ENCODE measurements at regions not wholly inside any gene's neighbourhood (a gene's known extent, or its start where the extent isn't known, plus 50 kb on each side); places are given as distances from the start of the nearest gene placed in this dataset.
"Not testable (repeated sequence)": the region's sequence is repeated elsewhere in the genome, so short reads cannot be mapped to it uniquely, and the experiment has no call there.

DNA sequence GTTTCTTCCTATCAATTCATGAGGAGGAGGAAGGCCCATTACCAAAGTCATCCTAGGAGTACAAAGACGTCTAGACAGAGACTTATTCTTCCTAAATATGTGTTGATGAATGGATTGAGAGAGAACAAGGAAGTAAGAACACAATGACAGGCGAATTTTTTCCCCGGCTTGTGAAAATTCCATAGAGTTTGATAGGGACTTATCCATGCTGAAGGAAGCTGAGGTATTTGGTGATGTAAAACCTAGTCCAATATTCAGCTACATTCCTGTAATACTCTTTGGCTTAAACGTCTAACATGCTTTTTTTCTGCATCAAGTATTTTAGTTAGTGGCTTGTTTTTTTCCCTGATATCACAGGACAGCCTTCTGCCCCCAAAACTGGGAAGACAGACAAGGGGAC, 121.9 kb upstream of the MYT1L start:
- TF ChIP-seq ZFP3 (CRISPR knock-in tag; IDR thresholded peaks at IDR 0.05) (no peak), CSDC2 (CRISPR knock-in tag; IDR thresholded peaks at IDR 0.05) (no peak)
- ATAC-seq: no peak

DNA sequence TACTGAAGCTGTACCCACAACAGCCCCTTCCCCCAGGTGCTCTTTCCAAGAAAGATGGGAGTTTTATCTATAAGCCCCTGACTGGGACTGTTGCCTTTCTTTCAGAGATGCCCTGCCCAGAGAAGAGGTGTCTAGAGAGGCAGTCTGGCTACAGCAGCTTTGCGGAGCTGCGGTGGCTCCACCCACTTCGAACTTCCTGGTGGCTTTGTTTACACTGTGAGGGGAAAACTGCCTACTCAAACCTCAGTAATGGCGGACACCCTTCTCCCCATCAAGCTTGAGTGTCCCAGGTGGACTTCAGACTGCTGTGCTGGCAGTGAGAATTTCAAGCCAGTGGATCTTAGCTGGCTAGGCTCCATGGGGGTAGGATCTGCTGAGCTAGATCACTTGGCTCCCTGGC, 120.2 kb upstream of the MYT1L start:
- not testable (repeated sequence) for ATAC-seq

GRCh38 chr2:2448178-2448577, 117.1 kb upstream of the MYT1L start:
- TF ChIP-seq POU6F1 (CRISPR knock-in tag; IDR thresholded peaks at IDR 0.05; ENCODE audit: borderline replicate concordance, low read depth): no peak
- no peak for TF ChIP-seq ISL1 (CRISPR knock-in tag; IDR thresholded peaks at IDR 0.05)
- TF ChIP-seq ESRRG (CRISPR knock-in tag; IDR thresholded peaks at IDR 0.05): no peak
- TF ChIP-seq, protein P1, sequence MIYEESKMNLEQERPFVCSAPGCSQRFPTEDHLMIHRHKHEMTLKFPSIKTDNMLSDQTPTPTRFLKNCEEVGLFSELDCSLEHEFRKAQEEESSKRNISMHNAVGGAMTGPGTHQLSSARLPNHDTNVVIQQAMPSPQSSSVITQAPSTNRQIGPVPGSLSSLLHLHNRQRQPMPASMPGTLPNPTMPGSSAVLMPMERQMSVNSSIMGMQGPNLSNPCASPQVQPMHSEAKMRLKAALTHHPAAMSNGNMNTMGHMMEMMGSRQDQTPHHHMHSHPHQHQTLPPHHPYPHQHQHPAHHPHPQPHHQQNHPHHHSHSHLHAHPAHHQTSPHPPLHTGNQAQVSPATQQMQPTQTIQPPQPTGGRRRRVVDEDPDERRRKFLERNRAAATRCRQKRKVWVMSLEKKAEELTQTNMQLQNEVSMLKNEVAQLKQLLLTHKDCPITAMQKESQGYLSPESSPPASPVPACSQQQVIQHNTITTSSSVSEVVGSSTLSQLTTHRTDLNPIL (CRISPR knock-in tag; IDR thresholded peaks at IDR 0.05; ENCODE audit: low read depth): no peak
- TF ChIP-seq ZNF70 (CRISPR knock-in tag; IDR thresholded peaks at IDR 0.05): no peak
- TF ChIP-seq PATZ1 (CRISPR knock-in tag; IDR thresholded peaks at IDR 0.05; ENCODE audit: borderline replicate concordance): no peak
- no peak for TF ChIP-seq GLIS3 (CRISPR knock-in tag; IDR thresholded peaks at IDR 0.05)
- TF ChIP-seq ZC3H10 (CRISPR knock-in tag; IDR thresholded peaks at IDR 0.05): no peak
- TF ChIP-seq SNAI2 (CRISPR knock-in tag; IDR thresholded peaks at IDR 0.05): no peak
- no peak for TF ChIP-seq ZNF8 (CRISPR knock-in tag; IDR thresholded peaks at IDR 0.05)
- TF ChIP-seq CSRNP3 (CRISPR knock-in tag; IDR thresholded peaks at IDR 0.05): no peak
- no peak for TF ChIP-seq TOX (CRISPR knock-in tag; IDR thresholded peaks at IDR 0.05; ENCODE audit: borderline replicate concordance)

DNA sequence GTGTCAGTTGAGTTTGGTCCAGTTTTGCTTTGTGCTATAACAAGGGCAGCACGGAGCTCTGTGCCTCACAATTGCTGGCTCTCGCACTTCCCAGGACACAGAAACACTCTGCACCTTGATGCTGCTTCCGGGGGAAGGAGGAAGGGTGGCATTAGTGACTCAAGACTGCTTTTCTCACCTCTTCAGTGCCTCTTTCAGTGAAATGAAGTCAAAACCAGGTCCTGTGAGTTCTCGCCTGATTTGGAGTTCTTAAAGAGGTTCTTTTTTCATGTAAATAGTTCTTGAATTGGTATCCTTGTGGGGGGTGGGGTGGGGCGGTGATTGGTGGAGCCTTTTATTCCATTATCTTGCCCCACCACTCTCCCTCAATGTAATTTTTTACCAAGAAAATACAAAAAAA, 91.5 kb upstream of the MYT1L start:
- ATAC-seq: no peak
- TF ChIP-seq ISL1 (CRISPR knock-in tag; IDR thresholded peaks at IDR 0.05): no peak
- no peak for TF ChIP-seq CSRNP3 (CRISPR knock-in tag; IDR thresholded peaks at IDR 0.05)
- no peak for TF ChIP-seq PATZ1 (CRISPR knock-in tag; IDR thresholded peaks at IDR 0.05; ENCODE audit: borderline replicate concordance)
- TF ChIP-seq ESRRG (CRISPR knock-in tag; IDR thresholded peaks at IDR 0.05): no peak
- no peak for TF ChIP-seq ZFP30 (CRISPR knock-in tag; IDR thresholded peaks at IDR 0.05)
- TF ChIP-seq, protein P1 (CRISPR knock-in tag; IDR thresholded peaks at IDR 0.05; ENCODE audit: low read depth): no peak
- TF ChIP-seq ZNF70 (CRISPR knock-in tag; IDR thresholded peaks at IDR 0.05): no peak
- no peak for TF ChIP-seq CSDC2 (CRISPR knock-in tag; IDR thresholded peaks at IDR 0.05)
- no peak for TF ChIP-seq TOX (CRISPR knock-in tag; IDR thresholded peaks at IDR 0.05; ENCODE audit: borderline replicate concordance)
- TF ChIP-seq, protein P2, sequence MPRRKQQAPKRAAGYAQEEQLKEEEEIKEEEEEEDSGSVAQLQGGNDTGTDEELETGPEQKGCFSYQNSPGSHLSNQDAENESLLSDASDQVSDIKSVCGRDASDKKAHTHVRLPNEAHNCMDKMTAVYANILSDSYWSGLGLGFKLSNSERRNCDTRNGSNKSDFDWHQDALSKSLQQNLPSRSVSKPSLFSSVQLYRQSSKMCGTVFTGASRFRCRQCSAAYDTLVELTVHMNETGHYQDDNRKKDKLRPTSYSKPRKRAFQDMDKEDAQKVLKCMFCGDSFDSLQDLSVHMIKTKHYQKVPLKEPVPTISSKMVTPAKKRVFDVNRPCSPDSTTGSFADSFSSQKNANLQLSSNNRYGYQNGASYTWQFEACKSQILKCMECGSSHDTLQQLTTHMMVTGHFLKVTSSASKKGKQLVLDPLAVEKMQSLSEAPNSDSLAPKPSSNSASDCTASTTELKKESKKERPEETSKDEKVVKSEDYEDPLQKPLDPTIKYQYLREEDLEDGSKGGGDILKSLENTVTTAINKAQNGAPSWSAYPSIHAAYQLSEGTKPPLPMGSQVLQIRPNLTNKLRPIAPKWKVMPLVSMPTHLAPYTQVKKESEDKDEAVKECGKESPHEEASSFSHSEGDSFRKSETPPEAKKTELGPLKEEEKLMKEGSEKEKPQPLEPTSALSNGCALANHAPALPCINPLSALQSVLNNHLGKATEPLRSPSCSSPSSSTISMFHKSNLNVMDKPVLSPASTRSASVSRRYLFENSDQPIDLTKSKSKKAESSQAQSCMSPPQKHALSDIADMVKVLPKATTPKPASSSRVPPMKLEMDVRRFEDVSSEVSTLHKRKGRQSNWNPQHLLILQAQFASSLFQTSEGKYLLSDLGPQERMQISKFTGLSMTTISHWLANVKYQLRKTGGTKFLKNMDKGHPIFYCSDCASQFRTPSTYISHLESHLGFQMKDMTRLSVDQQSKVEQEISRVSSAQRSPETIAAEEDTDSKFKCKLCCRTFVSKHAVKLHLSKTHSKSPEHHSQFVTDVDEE (CRISPR knock-in tag; IDR thresholded peaks at IDR 0.05): no peak
- TF ChIP-seq ARNTL (CRISPR knock-in tag; IDR thresholded peaks at IDR 0.05; ENCODE audit: borderline replicate concordance, low read depth): no peak
- no peak for TF ChIP-seq GLIS3 (CRISPR knock-in tag; IDR thresholded peaks at IDR 0.05)
- TF ChIP-seq OSR1 (CRISPR knock-in tag; IDR thresholded peaks at IDR 0.05): no peak
- TF ChIP-seq ZC3H10 (CRISPR knock-in tag; IDR thresholded peaks at IDR 0.05): no peak
- TF ChIP-seq PPARA (CRISPR knock-in tag; IDR thresholded peaks at IDR 0.05; ENCODE audit: borderline replicate concordance): no peak
- TF ChIP-seq POU6F1 (CRISPR knock-in tag; IDR thresholded peaks at IDR 0.05; ENCODE audit: borderline replicate concordance, low read depth): no peak

More at GRCh38 chr2:2448178-2448577, 117.1 kb upstream of the MYT1L start:
- ATAC-seq: no peak

Data from SK-N-SH treated with all-trans-retinoic acid at 6 μM for 48 hours (cell line).